Activated naive CD8-positive, alpha-beta T cell treated with anti-CD3 and anti-CD28 coated beads, Interleukin-2, amount 10 ng/mL, durations not matched to agents 7 days and 5 days (primary cell): ENCODE measurements at regions not wholly inside any gene's neighbourhood (a gene's known extent, or its start where the extent isn't known, plus 50 kb on each side); places are given as distances from the start of the nearest gene placed in this dataset.

ENCODE experiments used
- ATAC-seq: fragments of 150-1000 bp; cut with Tn5 transposase; one replicate; pipeline ENCODE4 v1.10.0; 2021; ENCODE audit warnings: low read depth, moderate library complexity
- POLR2A ChIA-PET: fragments of 350-600 bp; sonication (Branson Sonifier 250); formaldehyde crosslinking; loops from one replicate; lab custom pipeline; 2021; ENCODE audit warnings: antibody characterized with exemption; lab: Charles Lee
- DNase-seq: peaks from one replicate; pipeline ENCODE4 v3.0.0; 2021
- H3K27ac Mint-ChIP-seq: one replicate; pipeline ENCODE4 v1.8.0; 2022; ENCODE audit warnings: mild to moderate bottlenecking, mixed read lengths
- H3K27me3 Mint-ChIP-seq: one replicate; pipeline ENCODE4 v1.8.0; 2022; ENCODE audit warnings: mild to moderate bottlenecking, moderate library complexity, mixed read lengths
- H3K36me3 Mint-ChIP-seq: one replicate; pipeline ENCODE4 v1.8.0; 2021; ENCODE audit warnings: mild to moderate bottlenecking, mixed read lengths
- H3K4me1 Mint-ChIP-seq: one replicate; pipeline ENCODE4 v1.8.0; 2021; ENCODE audit warnings: mixed read lengths
- H3K4me3 Mint-ChIP-seq: one replicate; pipeline ENCODE4 v1.8.0; 2022; ENCODE audit warnings: mild to moderate bottlenecking, moderate library complexity, mixed read lengths
- H3K9me3 Mint-ChIP-seq: one replicate; pipeline ENCODE4 v1.8.0; 2021; ENCODE audit warnings: mixed read lengths

- H3K9me3 Mint-ChIP-seq = peaks cover 6% of the 10 kb centered on the region
- H3K27ac Mint-ChIP-seq = no peak overlapping the region
- ATAC-seq (no peak), DNase-seq (no peak)
- H3K4me3 Mint-ChIP-seq = no peak overlapping the region
- POLR2A ChIA-PET = interaction anchor here (1.1 kb wide), 1 partner anchor 193 kb away, joined by 3 read pairs; no protein-coding TSS in a partner anchor
- peaks cover 4% of the 10 kb centered on the region for H3K36me3 Mint-ChIP-seq
- peaks cover 18% of the 10 kb centered on the region for H3K27me3 Mint-ChIP-seq
- H3K4me1 Mint-ChIP-seq = peaks cover 28% of the 10 kb centered on the region
Measured at GRCh38 chr16:86013867-86014266, 114.9 kb downstream of the IRF8 start.

DNA sequence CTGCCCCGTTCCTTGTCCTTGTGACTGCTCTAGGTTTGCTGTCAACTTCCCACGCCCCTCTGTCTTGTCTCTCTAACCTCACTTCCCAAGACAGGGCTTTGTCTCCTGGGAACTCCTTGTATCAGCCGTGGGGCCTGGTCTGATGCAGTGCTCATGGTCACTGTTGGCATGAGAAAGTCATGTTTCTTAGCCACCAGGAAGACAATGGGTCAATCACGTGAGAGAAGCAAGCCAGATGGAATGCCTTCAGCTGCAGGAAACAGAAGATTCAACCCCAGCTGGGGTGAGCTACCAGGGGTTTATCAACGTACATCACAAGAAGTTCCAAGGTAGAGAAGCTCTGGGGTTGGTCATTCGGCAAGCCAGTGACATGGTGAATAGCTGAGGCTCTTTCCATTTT lies 116.6 kb downstream of the IRF8 start:
- Mint-ChIP-seq H3K27me3 (peaks cover 33% of the 10 kb centered on the region), H3K4me1 (peaks cover 17% of the 10 kb centered on the region), H3K4me3 (no peak overlapping the region), H3K9me3 (peaks cover 6% of the 10 kb centered on the region), H3K36me3 (peaks cover 4% of the 10 kb centered on the region), H3K27ac (no peak overlapping the region)
- POLR2A ChIA-PET = interaction anchor here (2.9 kb wide), 1 partner anchor 194 kb away, joined by 12 read pairs; no protein-coding TSS in a partner anchor
- DNase-seq = peak; percentile 5
- no peak for ATAC-seq

GRCh38 chr16:86016201-86016965 lies 117.4 kb downstream of the IRF8 start:
- peaks cover 11% of the 10 kb centered on the region for H3K4me1 Mint-ChIP-seq
- POLR2A ChIA-PET = interaction anchor here (0.7 to 2.9 kb wide), 2 partner anchors 195 to 1005 kb away, joined by 3 to 12 read pairs; partner anchors contain the start of gene ZDHHC7

GRCh38 chr16:86018071-86018470 lies 119.1 kb downstream of the IRF8 start:
- DNase-seq = no peak
- H3K4me3 Mint-ChIP-seq = no peak overlapping the region
- H3K4me1 Mint-ChIP-seq = peaks cover 8% of the 10 kb centered on the region
- peaks cover 4% of the 10 kb centered on the region for H3K36me3 Mint-ChIP-seq
- POLR2A ChIA-PET = no interaction called here
- H3K27me3 Mint-ChIP-seq = peaks cover 35% of the 10 kb centered on the region
- H3K27ac Mint-ChIP-seq = no peak overlapping the region
- peaks cover 7% of the 10 kb centered on the region for H3K9me3 Mint-ChIP-seq
- no peak for ATAC-seq

More at GRCh38 chr16:86016201-86016965, 117.4 kb downstream of the IRF8 start:
- no peak overlapping the region for H3K4me3 Mint-ChIP-seq
- H3K9me3 Mint-ChIP-seq = peaks cover 6% of the 10 kb centered on the region
- DNase-seq = peak; percentile 42
- ATAC-seq = peak; percentile 58
- peaks cover 35% of the 10 kb centered on the region for H3K27me3 Mint-ChIP-seq
- no peak overlapping the region for H3K27ac Mint-ChIP-seq
- H3K36me3 Mint-ChIP-seq = peaks cover 4% of the 10 kb centered on the region

- DNase-seq = no peak
Measured at GRCh38 chr16:86018487-86018886, 119.5 kb downstream of the IRF8 start.

GRCh38 chr16:86018941-86019340 lies 120.0 kb downstream of the IRF8 start:
- POLR2A ChIA-PET = no interaction called here
- Mint-ChIP-seq H3K27me3 (peaks cover 36% of the 10 kb centered on the region), H3K4me1 (peaks cover 5% of the 10 kb centered on the region), H3K27ac (no peak overlapping the region), H3K9me3 (peaks cover 9% of the 10 kb centered on the region), H3K4me3 (no peak overlapping the region), H3K36me3 (peaks cover 2% of the 10 kb centered on the region)
- ATAC-seq (no peak), DNase-seq (no peak)

More at GRCh38 chr16:86018487-86018886, 119.5 kb downstream of the IRF8 start:
- peaks cover 35% of the 10 kb centered on the region for H3K27me3 Mint-ChIP-seq
- ATAC-seq = peak; percentile 41
- H3K27ac Mint-ChIP-seq = no peak overlapping the region
- H3K9me3 Mint-ChIP-seq = peaks cover 10% of the 10 kb centered on the region
- POLR2A ChIA-PET = no interaction called here
- H3K4me1 Mint-ChIP-seq = peaks cover 8% of the 10 kb centered on the region
- peaks cover 4% of the 10 kb centered on the region for H3K36me3 Mint-ChIP-seq
- no peak overlapping the region for H3K4me3 Mint-ChIP-seq

DNA sequence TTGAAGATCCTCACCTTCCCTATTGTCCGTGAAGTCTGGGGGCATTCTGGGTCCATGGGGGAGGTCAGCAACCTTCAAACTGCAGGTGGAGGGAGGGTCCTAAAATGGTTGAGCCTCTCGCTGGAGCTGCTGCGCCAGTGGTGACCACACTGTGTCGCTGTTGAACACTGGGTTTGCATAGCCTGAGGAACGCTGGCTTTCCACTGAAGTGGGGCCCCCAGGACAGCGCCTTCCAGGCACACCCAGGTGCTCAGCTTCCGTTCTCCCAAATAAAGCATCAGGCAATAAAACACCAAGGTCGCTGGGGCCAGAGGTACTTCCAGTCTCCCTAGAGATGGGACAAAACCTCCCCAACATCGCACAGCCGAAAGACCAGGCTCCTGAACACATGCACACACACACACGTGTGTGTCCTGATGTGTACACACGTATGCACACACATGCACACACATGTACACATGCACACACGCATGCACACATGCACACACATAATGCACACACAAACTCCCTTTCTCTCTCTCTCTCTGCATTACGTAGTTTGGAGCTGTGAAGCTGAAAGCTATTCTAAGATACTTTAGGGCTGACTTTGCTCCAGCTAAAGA lies 120.6 kb downstream of the IRF8 start:
- DNase-seq = no peak
- Mint-ChIP-seq H3K4me3 (no peak overlapping the region), H3K9me3 (peaks cover 9% of the 10 kb centered on the region)

GRCh38 chr16:86020971-86021370 lies 122.0 kb downstream of the IRF8 start:
- no peak overlapping the region for H3K27ac Mint-ChIP-seq
- H3K4me3 Mint-ChIP-seq = no peak overlapping the region
- DNase-seq = no peak
- H3K27me3 Mint-ChIP-seq = peaks cover 36% of the 10 kb centered on the region
- H3K4me1 Mint-ChIP-seq = peaks cover 3% of the 10 kb centered on the region
- no peak for ATAC-seq
- peaks cover 2% of the 10 kb centered on the region for H3K36me3 Mint-ChIP-seq
- POLR2A ChIA-PET = no interaction called here
- H3K9me3 Mint-ChIP-seq = peaks cover 15% of the 10 kb centered on the region

More for the DNA sequence above, 120.6 kb downstream of the IRF8 start:
- Mint-ChIP-seq H3K27me3 (peaks cover 36% of the 10 kb centered on the region), H3K27ac (no peak overlapping the region), H3K36me3 (peaks cover 2% of the 10 kb centered on the region), H3K4me1 (peaks cover 5% of the 10 kb centered on the region)
- ATAC-seq = no peak
- POLR2A ChIA-PET = no interaction called here

- Mint-ChIP-seq H3K4me3 (no peak overlapping the region), H3K27me3 (peaks cover 30% of the 10 kb centered on the region), H3K27ac (no peak overlapping the region), H3K9me3 (peaks cover 15% of the 10 kb centered on the region), H3K4me1 (peaks cover 3% of the 10 kb centered on the region), H3K36me3 (peaks cover 2% of the 10 kb centered on the region)
- ATAC-seq = no peak
- no peak for DNase-seq
- POLR2A ChIA-PET = no interaction called here
Measured at GRCh38 chr16:86022381-86022960, 123.5 kb downstream of the IRF8 start.

- peaks cover 15% of the 10 kb centered on the region for H3K9me3 Mint-ChIP-seq
- POLR2A ChIA-PET = no interaction called here
- peaks cover 2% of the 10 kb centered on the region for H3K36me3 Mint-ChIP-seq
- DNase-seq = no peak
- no peak overlapping the region for H3K27ac Mint-ChIP-seq
- peaks cover 21% of the 10 kb centered on the region for H3K27me3 Mint-ChIP-seq
- no peak overlapping the region for H3K4me3 Mint-ChIP-seq
- H3K4me1 Mint-ChIP-seq = no peaks in the 10 kb centered on the region
- ATAC-seq = no peak
Measured at GRCh38 chr16:86024210-86024609, 125.2 kb downstream of the IRF8 start.

GRCh38 chr16:86025706-86026105 lies 126.7 kb downstream of the IRF8 start:
- ATAC-seq (no peak), DNase-seq (no peak)
- no peaks in the 10 kb centered on the region for H3K4me1 Mint-ChIP-seq
- peaks cover 2% of the 10 kb centered on the region for H3K36me3 Mint-ChIP-seq
- POLR2A ChIA-PET = no interaction called here
- H3K4me3 Mint-ChIP-seq = no peak overlapping the region
- H3K27me3 Mint-ChIP-seq = peaks cover 8% of the 10 kb centered on the region
- no peak overlapping the region for H3K27ac Mint-ChIP-seq
- peaks cover 15% of the 10 kb centered on the region for H3K9me3 Mint-ChIP-seq

DNA sequence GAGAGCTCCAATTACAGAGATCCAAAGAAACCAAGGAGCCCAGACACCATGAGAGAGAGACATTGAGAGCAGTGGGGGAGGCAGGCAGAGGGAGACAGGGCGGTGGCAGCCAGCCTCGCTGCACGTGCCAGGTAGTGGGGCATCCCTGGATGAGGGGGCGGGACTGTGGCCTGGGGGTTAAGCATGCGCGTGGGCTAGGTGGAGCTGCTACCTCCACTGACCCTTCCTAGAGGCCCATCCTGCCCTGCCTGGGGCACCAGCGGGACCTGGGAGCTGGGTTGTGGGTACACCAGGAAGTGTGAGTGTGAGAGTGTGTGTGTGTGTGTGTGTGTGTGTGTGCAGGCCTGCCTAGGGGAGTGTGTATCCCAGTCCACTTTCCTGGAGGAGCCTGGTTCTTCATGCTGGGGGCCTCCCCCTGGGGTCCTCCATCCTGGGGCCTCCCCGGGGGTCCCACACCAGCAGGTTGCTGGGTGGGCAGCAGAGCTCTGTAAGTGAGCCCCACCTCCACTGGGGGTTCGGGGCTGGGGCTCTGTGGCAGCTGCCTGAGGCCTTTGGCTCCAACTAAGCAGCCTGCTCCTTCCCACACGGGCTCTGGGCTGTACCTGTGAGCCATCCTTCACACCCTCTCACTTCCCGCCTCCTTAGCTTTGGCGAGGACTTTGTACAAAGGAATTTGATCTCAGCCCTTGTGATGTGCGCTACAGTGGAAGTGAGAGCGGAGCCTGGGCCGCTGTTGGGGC lies 127.4 kb downstream of the IRF8 start:
- DNase-seq = peak; percentile 19

DNA sequence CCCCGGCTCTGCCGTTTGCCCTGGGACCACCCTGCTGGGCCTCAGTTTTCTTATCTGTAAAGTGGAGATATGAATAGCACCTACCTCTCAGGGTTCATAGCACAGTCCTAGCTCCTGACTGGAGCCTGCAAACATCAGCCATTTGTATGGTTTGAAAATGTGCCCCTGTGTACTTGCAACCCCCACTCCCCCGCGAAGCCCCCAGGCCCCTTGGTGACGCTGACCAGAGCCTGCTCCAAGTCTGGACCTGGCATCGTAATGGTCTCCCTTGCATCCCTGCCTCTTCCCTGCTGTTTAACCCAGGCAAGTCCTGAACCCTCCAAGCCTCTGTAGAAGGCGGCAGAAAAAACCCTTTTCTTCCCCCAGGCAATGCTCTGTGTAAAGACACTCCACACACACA lies 128.0 kb downstream of the IRF8 start:
- no peak for ATAC-seq
- POLR2A ChIA-PET = no interaction called here
- Mint-ChIP-seq H3K4me3 (no peak overlapping the region), H3K27ac (no peak overlapping the region), H3K27me3 (peaks cover 7% of the 10 kb centered on the region), H3K36me3 (peaks cover 2% of the 10 kb centered on the region), H3K4me1 (no peaks in the 10 kb centered on the region), H3K9me3 (peaks cover 17% of the 10 kb centered on the region)
- peak; percentile 2 for DNase-seq

More for the DNA sequence above, 127.4 kb downstream of the IRF8 start:
- Mint-ChIP-seq H3K27me3 (peaks cover 7% of the 10 kb centered on the region), H3K4me3 (no peak overlapping the region), H3K9me3 (peaks cover 17% of the 10 kb centered on the region), H3K4me1 (no peaks in the 10 kb centered on the region), H3K36me3 (peaks cover 2% of the 10 kb centered on the region), H3K27ac (no peak overlapping the region)
- ATAC-seq = no peak
- POLR2A ChIA-PET = no interaction called here
